AG04450 (cell line): ENCODE measurements at regions not wholly inside any gene's neighbourhood (a gene's known extent, or its start where the extent isn't known, plus 50 kb on each side); places are given as distances from the start of the nearest gene placed in this dataset.

Source experiments
- CTCF ChIA-PET: fragments of 300-600, 350-600 bp; formaldehyde crosslinking; extraction: SDS; loops from one replicate; lab custom pipeline; 2022; ENCODE audit warnings: antibody characterized with exemption, inconsistent platforms; lab: Charles Lee
- POLR2A ChIA-PET: fragments of 350-600 bp; formaldehyde crosslinking; extraction: SDS; loops from one replicate; lab custom pipeline; 2021; ENCODE audit warnings: antibody characterized with exemption, inconsistent platforms; lab: Yijun Ruan, JAX
- DNase-seq: peaks from one replicate; pipeline ENCODE4 v3.0.0-alpha.2; 2011; ENCODE audit warnings: low read depth, low spot score
- H3K27ac ChIP-seq: one replicate; pipeline ENCODE4 v1.5.1; 2012; ENCODE audit warnings: low read depth, low read length, control low read depth
- H3K27me3 ChIP-seq: one replicate; pipeline ENCODE4 v1.6.0; 2012; ENCODE audit warnings: low read length; ENCODE audit not compliant: control insufficient read depth, insufficient read depth
- H3K4me3 ChIP-seq: 2 replicates; pipeline ENCODE4 v1.5.1; 2011; ENCODE audit warnings: mild to moderate bottlenecking, low read depth, low read length, control low read depth
- H3K9me3 ChIP-seq: 2 replicates; pipeline ENCODE4 v1.5.1; 2012; ENCODE audit warnings: low read length; ENCODE audit not compliant: control insufficient read depth, insufficient read depth
- CTCF ChIP-seq: IDR thresholded peaks from 2 replicates; pipeline ENCODE4 v1.5.1; 2011; ENCODE audit warnings: low read depth, low read length, control low read depth, inconsistent platforms

- ChIA-PET POLR2A (no interaction called here), CTCF (no interaction called here)
- Histone ChIP-seq H3K9me3 (no peaks in the 10 kb centered on the region), H3K27ac (no peak overlapping the region), H3K4me3 (no peak overlapping the region), H3K27me3 (no peaks in the 10 kb centered on the region)
- DNase-seq, result no peak
- TF ChIP-seq CTCF, result no peak
These were observed 73.6 kb upstream of the CCL1 start for GRCh38 chr17:34436607-34437006.

- DNase-seq, result no peak
- CTCF ChIA-PET, result no interaction called here
- Histone ChIP-seq H3K4me3 (no peak overlapping the region), H3K27me3 (no peaks in the 10 kb centered on the region), H3K9me3 (no peaks in the 10 kb centered on the region), H3K27ac (no peak overlapping the region)
- POLR2A ChIA-PET, result no interaction called here
- no peak for TF ChIP-seq CTCF
These were observed 72.3 kb upstream of the CCL1 start for GRCh38 chr17:34435182-34435928.

- CTCF ChIA-PET, result no interaction called here
- POLR2A ChIA-PET, result no interaction called here
These were observed 71.0 kb upstream of the CCL1 start for GRCh38 chr17:34434052-34434451.

GRCh38 chr17:34424814-34425491, 61.9 kb upstream of the CCL1 start:
- no peak overlapping the region for H3K4me3 ChIP-seq
- no peak for DNase-seq
- no peak overlapping the region for H3K27ac ChIP-seq
- no peak for TF ChIP-seq CTCF
- POLR2A ChIA-PET, result no interaction called here
- CTCF ChIA-PET, result interaction anchor here (1.2 kb wide), 1 partner anchor 646 kb away, joined by 3 read pairs; no protein-coding TSS in a partner anchor
- H3K9me3 ChIP-seq, result no peaks in the 10 kb centered on the region
- peaks cover 29% of the 10 kb centered on the region for H3K27me3 ChIP-seq

More at GRCh38 chr17:34434052-34434451, 71.0 kb upstream of the CCL1 start:
- Histone ChIP-seq H3K4me3 (no peak overlapping the region), H3K9me3 (no peaks in the 10 kb centered on the region), H3K27ac (no peak overlapping the region), H3K27me3 (peaks cover 2% of the 10 kb centered on the region)
- no peak for DNase-seq
- no peak for TF ChIP-seq CTCF
